Sigmoid colon (tissue), 4 donors: ENCODE measurements at regions not wholly inside any gene's neighbourhood (a gene's known extent, or its start where the extent isn't known, plus 50 kb on each side); places are given as distances from the start of the nearest gene placed in this dataset.

Experiments
- EP300 ChIP-seq, 4 donors: sonication (generic); formaldehyde crosslinking; IDR thresholded peaks; one replicate each; pipeline ENCODE4 v1.6.1; 2017; ENCODE audit warnings: antibody characterized with exemption in 4 of 4
- POLR2A ChIP-seq, 2 donors: fragments of 450-650 bp; IDR thresholded peaks; one replicate each; pipeline ENCODE4 v1.6.1; 2016; ENCODE audit warnings: antibody characterized with exemption in 2 of 2, mild to moderate bottlenecking in 2 of 2, moderate library complexity in 2 of 2
- POLR2AphosphoS5 ChIP-seq, 4 donors: sonication (generic); formaldehyde crosslinking; IDR thresholded peaks; one replicate each; pipeline ENCODE4 v1.6.1; 2017; ENCODE audit warnings: antibody characterized with exemption in 4 of 4
- TF ChIP-seq, protein P1 (sequence below), 4 experiments: fragments of 450-650 bp in 3 of 4; fragments of 200-600 bp in 1 of 4; IDR thresholded peaks; one replicate each; pipeline ENCODE4 v1.5.1; 2016 to 2019; ENCODE audit warnings: antibody characterized with exemption in 4 of 4, mild to moderate bottlenecking in 3 of 4, moderate library complexity in 2 of 4

DNA sequence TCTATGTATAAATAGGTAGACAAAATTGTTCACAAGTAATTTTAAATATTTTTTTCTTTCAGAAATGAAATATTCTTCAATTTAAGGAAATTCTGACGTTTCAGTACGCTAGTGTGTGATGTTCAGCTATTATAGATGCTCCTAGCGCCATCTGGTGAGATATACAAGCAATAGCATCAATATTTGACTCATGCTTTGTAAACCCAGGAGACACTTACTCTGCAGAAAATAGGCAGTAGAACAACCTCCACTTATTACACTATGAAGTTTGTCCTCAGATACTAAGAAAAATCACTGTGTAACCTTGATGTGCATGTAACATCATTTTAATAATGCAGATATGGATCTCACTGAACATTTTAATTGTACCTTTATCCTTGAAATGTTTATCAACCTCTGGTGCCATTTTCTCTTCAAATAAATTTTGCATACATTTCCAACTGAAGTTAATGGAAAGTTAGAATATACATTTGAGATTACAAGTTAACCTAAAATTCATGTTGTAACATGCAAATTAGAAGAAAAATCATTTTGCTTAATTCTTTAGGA, 151.5 kb upstream of the FAM3C start:
- TF ChIP-seq, protein P1, sequence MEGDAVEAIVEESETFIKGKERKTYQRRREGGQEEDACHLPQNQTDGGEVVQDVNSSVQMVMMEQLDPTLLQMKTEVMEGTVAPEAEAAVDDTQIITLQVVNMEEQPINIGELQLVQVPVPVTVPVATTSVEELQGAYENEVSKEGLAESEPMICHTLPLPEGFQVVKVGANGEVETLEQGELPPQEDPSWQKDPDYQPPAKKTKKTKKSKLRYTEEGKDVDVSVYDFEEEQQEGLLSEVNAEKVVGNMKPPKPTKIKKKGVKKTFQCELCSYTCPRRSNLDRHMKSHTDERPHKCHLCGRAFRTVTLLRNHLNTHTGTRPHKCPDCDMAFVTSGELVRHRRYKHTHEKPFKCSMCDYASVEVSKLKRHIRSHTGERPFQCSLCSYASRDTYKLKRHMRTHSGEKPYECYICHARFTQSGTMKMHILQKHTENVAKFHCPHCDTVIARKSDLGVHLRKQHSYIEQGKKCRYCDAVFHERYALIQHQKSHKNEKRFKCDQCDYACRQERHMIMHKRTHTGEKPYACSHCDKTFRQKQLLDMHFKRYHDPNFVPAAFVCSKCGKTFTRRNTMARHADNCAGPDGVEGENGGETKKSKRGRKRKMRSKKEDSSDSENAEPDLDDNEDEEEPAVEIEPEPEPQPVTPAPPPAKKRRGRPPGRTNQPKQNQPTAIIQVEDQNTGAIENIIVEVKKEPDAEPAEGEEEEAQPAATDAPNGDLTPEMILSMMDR (IDR thresholded peaks at IDR 0.05): peak; percentile 59 to 78 (median 74)
- no peak for TF ChIP-seq POLR2A (IDR thresholded peaks at IDR 0.05)
- TF ChIP-seq POLR2AphosphoS5 (IDR thresholded peaks at IDR 0.05): no peak
- no peak for TF ChIP-seq EP300 (IDR thresholded peaks at IDR 0.05)
